ENCODE measurements at regions not wholly inside any gene's neighbourhood (a gene's known extent, or its start where the extent isn't known, plus 50 kb on each side); places are given as distances from the start of the nearest gene placed in this dataset.
"Not testable (repeated sequence)": the region's sequence is repeated elsewhere in the genome, so short reads cannot be mapped to it uniquely, and the experiment has no call there.

DNA sequence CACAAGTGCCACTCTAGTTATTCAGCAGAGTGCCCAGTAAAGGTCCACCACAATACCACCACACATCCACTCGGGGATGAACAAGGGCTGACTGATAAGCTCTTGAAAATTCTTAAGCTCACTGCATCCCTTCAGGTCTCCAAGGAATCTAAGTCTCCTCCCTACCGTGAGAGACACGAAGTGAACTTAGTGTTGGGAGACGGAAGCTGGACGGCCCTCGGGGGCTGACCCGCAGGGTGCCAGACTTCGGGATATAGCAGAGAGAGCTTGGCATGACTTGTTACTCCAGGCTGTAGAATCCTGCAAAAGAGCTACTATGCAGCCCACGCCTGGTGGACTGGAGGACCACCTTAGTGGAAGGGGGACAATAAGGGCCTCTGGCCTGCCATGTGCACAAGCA, 75.1 kb downstream of the LYZL1 start:
- not testable (repeated sequence) for H3K27ac ChIP-seq (ENCODE audit: low read depth, low read length); H3K27me3 ChIP-seq (ENCODE audit: control insufficient read depth, insufficient read depth, low read length); H3K36me3 ChIP-seq (ENCODE audit: control insufficient read depth, insufficient read depth, low read length); H3K4me3 ChIP-seq (ENCODE audit: low read depth, low read length); H3K4me1 ChIP-seq (ENCODE audit: control insufficient read depth, insufficient read depth, low read length); H3K9me3 ChIP-seq (ENCODE audit: control insufficient read depth, insufficient read depth, low read length); DNase-seq (ENCODE audit: low read depth in 4 of 6, low spot score in 6 of 6)
- 91% methylated on average over 5 of the region's 9 CpGs for WGBS (ENCODE audit: insufficient coverage)

DNA sequence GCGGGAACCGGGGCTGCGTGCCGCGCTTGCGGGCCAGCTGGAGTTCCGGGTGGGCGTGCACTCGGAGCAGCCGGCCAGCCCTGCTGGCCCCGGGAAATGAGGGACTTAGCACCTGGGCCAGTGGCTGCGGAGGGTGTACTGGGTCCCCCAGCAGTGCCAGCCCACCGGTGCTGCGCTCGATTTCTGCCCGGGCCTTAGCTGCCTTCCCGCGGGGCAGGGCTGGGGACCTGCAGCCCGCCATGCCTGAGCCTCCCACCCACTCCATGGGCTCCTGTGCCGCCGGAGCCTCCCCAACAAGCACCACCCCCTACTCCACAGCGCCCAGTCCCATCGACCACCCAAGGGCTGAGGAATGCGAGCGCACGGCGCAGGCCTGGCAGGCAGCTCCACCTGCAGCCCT, 77.3 kb downstream of the LYZL1 start:
- not testable (repeated sequence) for H3K9me3 ChIP-seq (ENCODE audit: control insufficient read depth, insufficient read depth, low read length)

DNA sequence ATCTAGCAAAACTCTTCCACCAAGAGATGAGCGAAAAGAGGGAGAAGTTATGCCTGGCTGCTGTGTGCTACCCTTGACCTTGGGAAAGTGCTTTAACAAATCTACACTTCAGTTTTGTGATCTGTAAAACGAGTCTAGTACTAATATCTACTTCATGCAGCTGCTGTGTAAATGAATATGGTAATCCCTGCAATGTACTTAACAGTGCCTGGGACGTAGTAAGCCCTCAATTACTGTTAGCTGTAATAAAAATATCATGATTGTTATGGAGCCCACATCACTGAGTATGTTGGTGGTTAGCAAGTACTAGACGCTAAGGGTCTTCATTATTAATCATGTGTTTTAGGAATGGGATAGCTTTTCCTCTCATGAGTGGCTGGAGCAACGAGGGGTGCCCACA, 80.5 kb downstream of the LYZL1 start:
- no peaks in the 10 kb centered on the region for H3K36me3 ChIP-seq (ENCODE audit: control insufficient read depth, insufficient read depth, low read length)
- H3K27ac ChIP-seq (ENCODE audit: low read depth, low read length): no peak overlapping the region
- H3K4me3 ChIP-seq (ENCODE audit: low read depth, low read length): no peak overlapping the region
- no peaks in the 10 kb centered on the region for H3K4me1 ChIP-seq (ENCODE audit: control insufficient read depth, insufficient read depth, low read length)
- H3K9me3 ChIP-seq (ENCODE audit: control insufficient read depth, insufficient read depth, low read length): no peaks in the 10 kb centered on the region
- 94% methylated on average over 2 of the region's 5 CpGs for WGBS (ENCODE audit: insufficient coverage)
- no peaks in the 10 kb centered on the region for H3K27me3 ChIP-seq (ENCODE audit: control insufficient read depth, insufficient read depth, low read length)
- no peak for DNase-seq (ENCODE audit: low read depth in 4 of 6, low spot score in 6 of 6)

More for the DNA sequence above, 77.3 kb downstream of the LYZL1 start:
- H3K36me3 ChIP-seq (ENCODE audit: control insufficient read depth, insufficient read depth, low read length); H3K27ac ChIP-seq (ENCODE audit: low read depth, low read length); H3K27me3 ChIP-seq (ENCODE audit: control insufficient read depth, insufficient read depth, low read length); H3K4me1 ChIP-seq (ENCODE audit: control insufficient read depth, insufficient read depth, low read length); H3K4me3 ChIP-seq (ENCODE audit: low read depth, low read length); DNase-seq (ENCODE audit: low read depth in 4 of 6, low spot score in 6 of 6): not testable (repeated sequence)
- 93% methylated on average over 25 of the region's 27 CpGs for WGBS (ENCODE audit: insufficient coverage)

DNA sequence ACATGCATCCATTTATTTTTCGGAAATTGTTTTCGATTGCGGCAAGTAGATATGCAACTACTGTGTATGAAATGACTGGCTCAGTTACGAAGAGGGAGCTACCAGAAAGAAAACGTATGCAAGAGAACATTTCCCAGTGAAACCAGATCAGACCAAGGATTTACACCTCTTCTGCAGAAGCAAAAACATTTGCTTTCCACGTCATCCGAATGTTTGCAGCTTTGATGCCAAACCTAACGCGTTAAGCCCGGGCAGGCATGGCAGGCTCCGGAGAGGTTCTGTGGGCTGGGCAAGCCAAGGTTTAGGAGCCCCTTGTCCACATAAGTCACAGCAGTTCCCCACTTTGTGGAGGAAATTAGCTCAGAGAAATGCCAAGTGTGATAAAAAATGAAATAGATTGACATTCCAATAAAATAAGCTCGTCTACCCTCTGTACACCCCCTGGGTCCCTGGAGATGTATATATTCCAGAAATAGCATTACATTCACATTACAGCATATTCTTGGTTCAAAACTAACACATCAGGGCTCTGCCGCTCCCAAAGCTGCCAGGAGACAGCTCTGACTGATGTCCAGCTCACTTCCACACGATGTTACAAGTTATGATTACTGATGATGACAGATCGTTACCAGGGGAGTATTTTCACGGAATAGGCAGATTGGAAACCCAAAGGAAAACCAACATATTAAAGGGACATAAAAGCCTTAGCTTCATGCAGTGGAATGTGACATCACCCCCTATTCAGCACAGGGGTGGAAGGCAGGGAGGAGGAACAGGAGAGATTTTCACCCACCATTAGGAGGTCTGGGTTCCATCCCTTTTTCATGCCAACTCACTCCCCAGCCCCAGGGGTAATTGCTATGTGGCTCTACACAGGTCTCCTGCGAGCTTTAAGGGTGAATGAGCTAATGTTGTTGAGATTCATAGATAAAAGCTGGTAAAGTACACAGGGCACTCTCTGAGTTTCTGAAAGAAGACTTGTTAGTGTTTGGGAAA, 81.5 kb downstream of the LYZL1 start:
- Histone ChIP-seq H3K27me3 (ENCODE audit: control insufficient read depth, insufficient read depth, low read length) (no peaks in the 10 kb centered on the region), H3K9me3 (ENCODE audit: control insufficient read depth, insufficient read depth, low read length) (no peaks in the 10 kb centered on the region), H3K4me1 (ENCODE audit: control insufficient read depth, insufficient read depth, low read length) (no peaks in the 10 kb centered on the region), H3K4me3 (ENCODE audit: low read depth, low read length) (no peak overlapping the region), H3K36me3 (ENCODE audit: control insufficient read depth, insufficient read depth, low read length) (no peaks in the 10 kb centered on the region), H3K27ac (ENCODE audit: low read depth, low read length) (no peak overlapping the region)
- WGBS (ENCODE audit: insufficient coverage): 70% methylated on average over 3 of the region's 17 CpGs
- peak in 2 of 6 donors; percentile 22 to 35 for DNase-seq (ENCODE audit: low read depth in 4 of 6, low spot score in 6 of 6)

DNA sequence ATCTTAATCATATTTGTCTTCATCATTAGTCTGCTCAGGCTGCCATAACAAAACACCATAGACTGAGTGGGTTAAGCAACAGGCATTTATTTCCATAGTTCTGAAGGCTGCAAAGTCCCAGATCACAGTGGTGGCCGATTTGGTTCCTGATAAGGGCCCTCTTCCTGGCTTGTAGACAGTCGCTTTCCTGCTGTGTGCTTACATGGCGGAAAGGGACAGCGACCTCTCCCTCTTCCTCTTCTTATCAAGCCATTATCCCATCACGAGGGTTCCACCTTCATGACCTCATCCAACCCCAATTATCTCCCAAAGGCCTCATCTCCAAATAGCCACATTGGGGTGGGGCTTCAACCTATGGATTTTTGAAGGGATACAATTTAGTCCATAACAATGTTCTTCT, 84.0 kb downstream of the LYZL1 start:
- Histone ChIP-seq H3K4me1 (ENCODE audit: control insufficient read depth, insufficient read depth, low read length) (no peaks in the 10 kb centered on the region), H3K27me3 (ENCODE audit: control insufficient read depth, insufficient read depth, low read length) (no peaks in the 10 kb centered on the region), H3K4me3 (ENCODE audit: low read depth, low read length) (no peak overlapping the region), H3K9me3 (ENCODE audit: control insufficient read depth, insufficient read depth, low read length) (no peaks in the 10 kb centered on the region), H3K27ac (ENCODE audit: low read depth, low read length) (no peak overlapping the region), H3K36me3 (ENCODE audit: control insufficient read depth, insufficient read depth, low read length) (no peaks in the 10 kb centered on the region)
- WGBS (ENCODE audit: insufficient coverage): 98% methylated on average over 4 of the region's 5 CpGs
- DNase-seq (ENCODE audit: low read depth in 4 of 6, low spot score in 6 of 6): no peak

DNA sequence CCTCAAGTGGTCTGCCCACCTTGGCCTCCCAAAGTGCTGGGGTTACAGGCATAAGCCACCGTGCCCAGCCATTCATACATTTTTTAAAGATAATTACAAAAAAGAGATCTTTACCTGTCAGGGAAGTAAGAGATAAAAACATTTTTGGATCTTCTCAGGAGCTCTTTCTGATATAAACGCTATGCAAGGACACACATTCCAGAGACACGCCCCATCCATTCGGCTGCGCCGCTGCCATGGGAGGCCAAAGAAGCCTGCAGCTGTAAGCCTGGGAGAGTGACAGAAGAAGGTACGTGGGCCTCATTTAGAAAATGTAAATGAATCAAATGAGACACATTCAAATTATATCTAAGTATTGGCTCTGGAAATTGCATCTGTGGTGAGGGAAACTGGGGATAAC, 85.3 kb downstream of the LYZL1 start:
- no peak for DNase-seq (ENCODE audit: low read depth in 4 of 6, low spot score in 6 of 6)
- no peak overlapping the region for H3K4me3 ChIP-seq (ENCODE audit: low read depth, low read length)
- no peak overlapping the region for H3K27ac ChIP-seq (ENCODE audit: low read depth, low read length)
- H3K36me3 ChIP-seq (ENCODE audit: control insufficient read depth, insufficient read depth, low read length): no peaks in the 10 kb centered on the region
- WGBS (ENCODE audit: insufficient coverage): 96% methylated on average over 5 of the region's 7 CpGs
- H3K9me3 ChIP-seq (ENCODE audit: control insufficient read depth, insufficient read depth, low read length): no peaks in the 10 kb centered on the region
- no peaks in the 10 kb centered on the region for H3K4me1 ChIP-seq (ENCODE audit: control insufficient read depth, insufficient read depth, low read length)
- no peaks in the 10 kb centered on the region for H3K27me3 ChIP-seq (ENCODE audit: control insufficient read depth, insufficient read depth, low read length)

DNA sequence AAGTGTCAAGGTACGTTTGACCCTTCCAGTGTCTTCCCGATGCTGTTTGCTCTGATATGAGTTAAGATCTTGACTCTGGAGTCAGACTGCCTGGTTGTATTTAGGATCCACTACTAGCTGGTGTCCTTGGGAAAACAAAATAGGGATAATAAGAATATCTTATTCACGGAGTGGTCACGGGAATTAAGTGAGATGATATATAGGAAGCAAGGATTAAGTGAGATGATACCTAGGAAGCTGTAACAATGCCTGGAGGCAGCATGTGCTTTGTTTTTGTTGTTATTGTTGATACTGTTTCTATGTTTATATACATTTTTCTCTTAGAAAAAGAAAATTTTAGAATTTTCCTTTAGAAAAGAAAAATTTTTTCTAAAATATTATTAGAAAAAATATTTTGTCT, 87.0 kb downstream of the LYZL1 start:
- H3K9me3 ChIP-seq (ENCODE audit: control insufficient read depth, insufficient read depth, low read length): no peaks in the 10 kb centered on the region
- WGBS (ENCODE audit: insufficient coverage): 92% methylated on average over 2 of the region's 4 CpGs

DNA sequence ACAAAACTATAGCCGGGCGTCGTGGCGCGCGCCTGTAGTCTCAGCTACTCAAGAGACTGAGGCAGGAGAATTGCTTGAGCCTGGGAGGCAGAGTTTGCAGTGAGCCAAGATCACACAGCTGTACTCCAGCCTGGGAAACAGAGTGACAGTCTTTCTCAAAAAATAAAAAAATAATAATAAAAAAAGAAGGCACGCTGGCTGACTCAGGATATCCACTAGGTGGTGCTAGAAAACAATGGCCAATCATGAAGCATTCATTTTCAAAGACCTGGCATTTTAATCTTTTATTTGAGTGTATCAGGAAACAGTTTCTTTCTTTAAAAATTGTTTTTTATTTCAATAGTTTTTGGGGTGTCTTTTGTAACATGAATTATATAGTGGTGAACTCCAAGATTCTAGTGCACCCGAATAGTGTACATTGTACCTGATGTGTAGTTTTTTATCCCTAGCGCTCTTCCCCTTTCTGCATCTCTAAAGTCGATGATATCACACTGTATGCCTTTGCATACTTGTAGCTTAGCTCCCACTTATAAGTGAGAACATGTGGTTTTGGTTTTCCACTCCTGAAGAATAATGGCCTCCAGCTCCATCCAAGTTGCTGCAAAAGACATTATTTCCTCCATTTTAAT, 88.6 kb downstream of the LYZL1 start:
- peaks cover 12% of the 10 kb centered on the region for H3K4me1 ChIP-seq (ENCODE audit: control insufficient read depth, insufficient read depth, low read length)
- 0% methylated on average over 1 of the region's 10 CpGs for WGBS (ENCODE audit: insufficient coverage)

More for the DNA sequence above, 87.0 kb downstream of the LYZL1 start:
- Histone ChIP-seq H3K27me3 (ENCODE audit: control insufficient read depth, insufficient read depth, low read length) (no peaks in the 10 kb centered on the region), H3K4me3 (ENCODE audit: low read depth, low read length) (no peak overlapping the region), H3K27ac (ENCODE audit: low read depth, low read length) (no peak overlapping the region), H3K4me1 (ENCODE audit: control insufficient read depth, insufficient read depth, low read length) (peaks cover 4% of the 10 kb centered on the region), H3K36me3 (ENCODE audit: control insufficient read depth, insufficient read depth, low read length) (no peaks in the 10 kb centered on the region)
- no peak for DNase-seq (ENCODE audit: low read depth in 4 of 6, low spot score in 6 of 6)

DNA sequence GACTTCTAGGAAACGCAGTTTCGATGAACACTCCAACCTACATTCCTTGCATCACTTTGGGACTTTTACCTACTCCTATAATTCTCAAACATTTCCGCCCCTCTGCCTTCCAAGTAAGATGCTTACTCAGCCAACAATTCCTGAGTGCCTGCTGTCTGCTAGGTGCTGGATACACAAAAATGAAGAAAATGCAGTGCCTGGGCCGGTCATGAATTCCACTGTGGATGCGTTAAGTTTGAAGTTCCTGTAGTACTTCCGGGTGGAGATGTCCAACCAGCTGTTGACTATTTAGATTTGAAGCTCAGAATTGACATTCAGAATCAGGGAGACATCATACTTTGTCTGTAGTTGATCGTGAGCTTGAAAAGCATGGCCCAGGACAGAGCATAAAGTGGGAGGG, 89.2 kb downstream of the LYZL1 start:
- no peak overlapping the region for H3K4me3 ChIP-seq (ENCODE audit: low read depth, low read length)
- no peak overlapping the region for H3K27ac ChIP-seq (ENCODE audit: low read depth, low read length)
- H3K36me3 ChIP-seq (ENCODE audit: control insufficient read depth, insufficient read depth, low read length): no peaks in the 10 kb centered on the region
- no peaks in the 10 kb centered on the region for H3K9me3 ChIP-seq (ENCODE audit: control insufficient read depth, insufficient read depth, low read length)
- DNase-seq (ENCODE audit: low read depth in 4 of 6, low spot score in 6 of 6): no peak
- 97% methylated on average over 7 of the region's 7 CpGs for WGBS (ENCODE audit: insufficient coverage)
- peaks cover 12% of the 10 kb centered on the region for H3K4me1 ChIP-seq (ENCODE audit: control insufficient read depth, insufficient read depth, low read length)
- H3K27me3 ChIP-seq (ENCODE audit: control insufficient read depth, insufficient read depth, low read length): no peaks in the 10 kb centered on the region

More for the DNA sequence above, 88.6 kb downstream of the LYZL1 start:
- peak in 2 of 6 donors; percentile 23 to 57 for DNase-seq (ENCODE audit: low read depth in 4 of 6, low spot score in 6 of 6)
- H3K36me3 ChIP-seq (ENCODE audit: control insufficient read depth, insufficient read depth, low read length): no peaks in the 10 kb centered on the region
- H3K4me3 ChIP-seq (ENCODE audit: low read depth, low read length): no peak overlapping the region
- H3K9me3 ChIP-seq (ENCODE audit: control insufficient read depth, insufficient read depth, low read length): no peaks in the 10 kb centered on the region
- H3K27ac ChIP-seq (ENCODE audit: low read depth, low read length): no peak overlapping the region
- no peaks in the 10 kb centered on the region for H3K27me3 ChIP-seq (ENCODE audit: control insufficient read depth, insufficient read depth, low read length)
